ENCODE measurements at regions not wholly inside any gene's neighbourhood (a gene's known extent, or its start where the extent isn't known, plus 50 kb on each side); places are given as distances from the start of the nearest gene placed in this dataset.

GRCh38 chr6:16922282-16922681, 161.0 kb upstream of the ATXN1 start:
- TF ChIP-seq CTCF (IDR thresholded peaks at IDR 0.05 in 4 of 5, conservative IDR thresholded peaks at IDR 0.05 in 1 of 5) (no peak), POLR2A (IDR thresholded peaks at IDR 0.05) (no peak)
